ENCODE measurements at regions not wholly inside any gene's neighbourhood (a gene's known extent, or its start where the extent isn't known, plus 50 kb on each side); places are given as distances from the start of the nearest gene placed in this dataset.
"Not testable (repeated sequence)": the region's sequence is repeated elsewhere in the genome, so short reads cannot be mapped to it uniquely, and the experiment has no call there.

- not testable (repeated sequence) for TF ChIP-seq POLR2A (IDR thresholded peaks at IDR 0.05)
- TF ChIP-seq, protein P1, sequence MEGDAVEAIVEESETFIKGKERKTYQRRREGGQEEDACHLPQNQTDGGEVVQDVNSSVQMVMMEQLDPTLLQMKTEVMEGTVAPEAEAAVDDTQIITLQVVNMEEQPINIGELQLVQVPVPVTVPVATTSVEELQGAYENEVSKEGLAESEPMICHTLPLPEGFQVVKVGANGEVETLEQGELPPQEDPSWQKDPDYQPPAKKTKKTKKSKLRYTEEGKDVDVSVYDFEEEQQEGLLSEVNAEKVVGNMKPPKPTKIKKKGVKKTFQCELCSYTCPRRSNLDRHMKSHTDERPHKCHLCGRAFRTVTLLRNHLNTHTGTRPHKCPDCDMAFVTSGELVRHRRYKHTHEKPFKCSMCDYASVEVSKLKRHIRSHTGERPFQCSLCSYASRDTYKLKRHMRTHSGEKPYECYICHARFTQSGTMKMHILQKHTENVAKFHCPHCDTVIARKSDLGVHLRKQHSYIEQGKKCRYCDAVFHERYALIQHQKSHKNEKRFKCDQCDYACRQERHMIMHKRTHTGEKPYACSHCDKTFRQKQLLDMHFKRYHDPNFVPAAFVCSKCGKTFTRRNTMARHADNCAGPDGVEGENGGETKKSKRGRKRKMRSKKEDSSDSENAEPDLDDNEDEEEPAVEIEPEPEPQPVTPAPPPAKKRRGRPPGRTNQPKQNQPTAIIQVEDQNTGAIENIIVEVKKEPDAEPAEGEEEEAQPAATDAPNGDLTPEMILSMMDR (IDR thresholded peaks at IDR 0.05), result not testable (repeated sequence)
Measured at GRCh38 chr6:14481946-14482345, 364.4 kb downstream of the CD83 start.
